Activated CD8-positive, alpha-beta T cell treated with anti-CD3 and anti-CD28 coated beads, Interleukin-2, amount 10 ng/mL, durations not matched to agents 7 days and 5 days (primary cell): ENCODE measurements at regions not wholly inside any gene's neighbourhood (a gene's known extent, or its start where the extent isn't known, plus 50 kb on each side); places are given as distances from the start of the nearest gene placed in this dataset.
"Not testable (repeated sequence)": the region's sequence is repeated elsewhere in the genome, so short reads cannot be mapped to it uniquely, and the experiment has no call there.

Experiments used
- ATAC-seq: fragments of 150-1000 bp; cut with Tn5 transposase; one replicate; pipeline ENCODE4 v1.10.0; 2021; ENCODE audit warnings: moderate library complexity
- CTCF ChIA-PET: fragments of 350-600 bp; sonication (Branson Sonifier 250); formaldehyde crosslinking; loops from one replicate; lab custom pipeline; 2021; ENCODE audit warnings: antibody characterized with exemption; lab: Charles Lee
- POLR2A ChIA-PET: fragments of 350-600 bp; sonication (Branson Sonifier 250); formaldehyde crosslinking; loops from one replicate; lab custom pipeline; 2021; ENCODE audit warnings: antibody characterized with exemption; lab: Charles Lee
- DNase-seq: peaks from one replicate; pipeline ENCODE4 v3.0.0-alpha.2; 2020
- H3K27ac Mint-ChIP-seq: one replicate; pipeline ENCODE4 v1.8.0; 2021; ENCODE audit warnings: mild to moderate bottlenecking, mixed read lengths
- H3K27me3 Mint-ChIP-seq: one replicate; pipeline ENCODE4 v1.8.0; 2021; ENCODE audit warnings: low read depth, mixed read lengths
- H3K36me3 Mint-ChIP-seq: one replicate; pipeline ENCODE4 v1.8.0; 2021; ENCODE audit warnings: low read depth, mixed read lengths
- H3K4me1 Mint-ChIP-seq: one replicate; pipeline ENCODE4 v1.8.0; 2021; ENCODE audit warnings: low read depth, mixed read lengths
- H3K4me3 Mint-ChIP-seq: one replicate; pipeline ENCODE4 v1.8.0; 2021; ENCODE audit warnings: mild to moderate bottlenecking, mixed read lengths
- H3K9me3 Mint-ChIP-seq: one replicate; pipeline ENCODE4 v1.8.0; 2022; ENCODE audit warnings: mixed read lengths; ENCODE audit not compliant: insufficient read depth

- H3K9me3 Mint-ChIP-seq, H3K27ac Mint-ChIP-seq, H3K4me3 Mint-ChIP-seq, CTCF ChIA-PET, DNase-seq, H3K36me3 Mint-ChIP-seq, POLR2A ChIA-PET, H3K27me3 Mint-ChIP-seq, ATAC-seq, H3K4me1 Mint-ChIP-seq: not testable (repeated sequence)
Observed at GRCh38 chr17:15864472-15864871, 80.5 kb upstream of the ADORA2B start.

- POLR2A ChIA-PET, CTCF ChIA-PET, DNase-seq, ATAC-seq, H3K9me3 Mint-ChIP-seq, H3K27me3 Mint-ChIP-seq, H3K4me1 Mint-ChIP-seq, H3K36me3 Mint-ChIP-seq, H3K27ac Mint-ChIP-seq, H3K4me3 Mint-ChIP-seq: not testable (repeated sequence)
Observed at GRCh38 chr17:15866015-15866414, 78.9 kb upstream of the ADORA2B start.

GRCh38 chr17:15867331-15867730 lies 77.6 kb upstream of the ADORA2B start:
- H3K9me3 Mint-ChIP-seq, H3K36me3 Mint-ChIP-seq, CTCF ChIA-PET, H3K4me1 Mint-ChIP-seq, DNase-seq, H3K27ac Mint-ChIP-seq, ATAC-seq, H3K4me3 Mint-ChIP-seq, H3K27me3 Mint-ChIP-seq, POLR2A ChIA-PET: not testable (repeated sequence)

- H3K4me1 Mint-ChIP-seq, POLR2A ChIA-PET, H3K4me3 Mint-ChIP-seq, ATAC-seq, CTCF ChIA-PET, DNase-seq, H3K36me3 Mint-ChIP-seq, H3K27ac Mint-ChIP-seq, H3K9me3 Mint-ChIP-seq: not testable (repeated sequence)
- H3K27me3 Mint-ChIP-seq: peaks cover 20% of the 10 kb centered on the region
Observed at GRCh38 chr17:15869868-15870267, 75.1 kb upstream of the ADORA2B start.

- H3K27ac Mint-ChIP-seq, H3K36me3 Mint-ChIP-seq, CTCF ChIA-PET, ATAC-seq, H3K4me3 Mint-ChIP-seq, DNase-seq, H3K4me1 Mint-ChIP-seq, H3K9me3 Mint-ChIP-seq, POLR2A ChIA-PET: not testable (repeated sequence)
- peaks cover 21% of the 10 kb centered on the region for H3K27me3 Mint-ChIP-seq
Observed at GRCh38 chr17:15872677-15873076, 72.3 kb upstream of the ADORA2B start.

GRCh38 chr17:15877882-15878500 lies 66.9 kb upstream of the ADORA2B start:
- ATAC-seq, POLR2A ChIA-PET: not testable (repeated sequence)

GRCh38 chr17:15882058-15882720 lies 62.7 kb upstream of the ADORA2B start:
- ChIA-PET CTCF (no interaction called here), POLR2A (no interaction called here)
- DNase-seq (no peak), ATAC-seq (no peak)
- no peaks in the 10 kb centered on the region for H3K36me3 Mint-ChIP-seq
- no peaks in the 10 kb centered on the region for H3K27me3 Mint-ChIP-seq
- no peak overlapping the region for H3K27ac Mint-ChIP-seq
- H3K4me1 Mint-ChIP-seq: peaks cover 30% of the 10 kb centered on the region
- no peaks in the 10 kb centered on the region for H3K9me3 Mint-ChIP-seq
- H3K4me3 Mint-ChIP-seq: no peak overlapping the region

More at GRCh38 chr17:15877882-15878500, 66.9 kb upstream of the ADORA2B start:
- peaks cover 11% of the 10 kb centered on the region for H3K27me3 Mint-ChIP-seq
- H3K4me3 Mint-ChIP-seq, CTCF ChIA-PET, H3K36me3 Mint-ChIP-seq, H3K4me1 Mint-ChIP-seq, H3K9me3 Mint-ChIP-seq, H3K27ac Mint-ChIP-seq, DNase-seq: not testable (repeated sequence)

- H3K36me3 Mint-ChIP-seq: no peaks in the 10 kb centered on the region
- ChIA-PET CTCF (no interaction called here), POLR2A (no interaction called here)
- no peaks in the 10 kb centered on the region for H3K27me3 Mint-ChIP-seq
- no peak for ATAC-seq
- no peaks in the 10 kb centered on the region for H3K9me3 Mint-ChIP-seq
- DNase-seq: no peak
- peaks cover 30% of the 10 kb centered on the region for H3K4me1 Mint-ChIP-seq
- H3K4me3 Mint-ChIP-seq: no peak overlapping the region
- no peak overlapping the region for H3K27ac Mint-ChIP-seq
Observed at GRCh38 chr17:15882777-15883176, 62.2 kb upstream of the ADORA2B start.

GRCh38 chr17:15883617-15884111 lies 61.3 kb upstream of the ADORA2B start:
- POLR2A ChIA-PET: no interaction called here
- no peaks in the 10 kb centered on the region for H3K27me3 Mint-ChIP-seq
- H3K27ac Mint-ChIP-seq: no peak overlapping the region
- H3K9me3 Mint-ChIP-seq: no peaks in the 10 kb centered on the region
- no peak for ATAC-seq
- H3K4me1 Mint-ChIP-seq: peaks cover 28% of the 10 kb centered on the region
- no peak for DNase-seq
- CTCF ChIA-PET: interaction anchor here (0.9 kb wide), 1 partner anchor 61 kb away, joined by 3 read pairs; the partner anchor contains the start of gene ADORA2B
- no peaks in the 10 kb centered on the region for H3K36me3 Mint-ChIP-seq
- H3K4me3 Mint-ChIP-seq: no peak overlapping the region

GRCh38 chr17:15884731-15885130 lies 60.2 kb upstream of the ADORA2B start:
- Mint-ChIP-seq H3K27me3 (no peaks in the 10 kb centered on the region), H3K4me3 (no peak overlapping the region), H3K9me3 (no peaks in the 10 kb centered on the region), H3K36me3 (no peaks in the 10 kb centered on the region), H3K27ac (no peak overlapping the region), H3K4me1 (peaks cover 28% of the 10 kb centered on the region)
- ATAC-seq (no peak), DNase-seq (no peak)
- ChIA-PET POLR2A (no interaction called here), CTCF (no interaction called here)

GRCh38 chr17:15885770-15886169 lies 59.2 kb upstream of the ADORA2B start:
- Mint-ChIP-seq H3K27ac (peak overlapping the region; percentile 89), H3K4me3 (peak overlapping the region; percentile 0), H3K36me3 (no peaks in the 10 kb centered on the region), H3K9me3 (no peaks in the 10 kb centered on the region), H3K27me3 (no peaks in the 10 kb centered on the region), H3K4me1 (peaks cover 28% of the 10 kb centered on the region)
- POLR2A ChIA-PET: no interaction called here
- DNase-seq (no peak), ATAC-seq (peak; percentile 64)
- CTCF ChIA-PET: interaction anchor here (1.6 kb wide), 1 partner anchor 13 kb away, joined by 4 read pairs; no protein-coding TSS in a partner anchor

GRCh38 chr17:15886221-15886620 lies 58.7 kb upstream of the ADORA2B start:
- CTCF ChIA-PET: interaction anchor here (1.6 kb wide), 1 partner anchor 12 kb away, joined by 4 read pairs; no protein-coding TSS in a partner anchor
- Mint-ChIP-seq H3K27ac (peak overlapping the region; percentile 89), H3K4me3 (peak overlapping the region; percentile 0)

More at GRCh38 chr17:15886221-15886620, 58.7 kb upstream of the ADORA2B start:
- H3K4me1 Mint-ChIP-seq: peaks cover 28% of the 10 kb centered on the region
- DNase-seq (no peak), ATAC-seq (peak; percentile 21)
- POLR2A ChIA-PET: no interaction called here
- H3K9me3 Mint-ChIP-seq: no peaks in the 10 kb centered on the region
- no peaks in the 10 kb centered on the region for H3K36me3 Mint-ChIP-seq
- H3K27me3 Mint-ChIP-seq: no peaks in the 10 kb centered on the region
